ENCODE measurements at regions not wholly inside any gene's neighbourhood (a gene's known extent, or its start where the extent isn't known, plus 50 kb on each side); places are given as distances from the start of the nearest gene placed in this dataset.
A peak's percentile ranks its signal among the peaks of the same experiment; 100 is the strongest.
"Not testable (repeated sequence)": the region's sequence is repeated elsewhere in the genome, so short reads cannot be mapped to it uniquely, and the experiment has no call there.

GRCh38 chr2:194822657-194823056 lies 834.4 kb upstream of the SLC39A10 start:
- no peak for DNase-seq (ENCODE audit: low spot score)
- no peak for TF ChIP-seq CTCF (IDR thresholded peaks at IDR 0.05; ENCODE audit: extremely low read depth, insufficient read depth, missing control alignments)
- in situ Hi-C loops (cut with MboI; ENCODE audit: low pct_unique_long_range_greater_than_20kb, low sequenced_read_pairs, unreplicated experiment), result no loop called here

GRCh38 chr2:194822097-194822496 lies 834.9 kb upstream of the SLC39A10 start:
- no peak for DNase-seq (ENCODE audit: low spot score)
- in situ Hi-C loops (cut with MboI; ENCODE audit: low pct_unique_long_range_greater_than_20kb, low sequenced_read_pairs, unreplicated experiment), result no loop called here
- TF ChIP-seq CTCF (IDR thresholded peaks at IDR 0.05; ENCODE audit: extremely low read depth, insufficient read depth, missing control alignments), result no peak

GRCh38 chr2:194819367-194819766 lies 837.7 kb upstream of the SLC39A10 start:
- in situ Hi-C loops (cut with MboI; ENCODE audit: low pct_unique_long_range_greater_than_20kb, low sequenced_read_pairs, unreplicated experiment), result no loop called here
- DNase-seq (ENCODE audit: low spot score), result no peak
- TF ChIP-seq CTCF (IDR thresholded peaks at IDR 0.05; ENCODE audit: extremely low read depth, insufficient read depth, missing control alignments), result peak; percentile 9

GRCh38 chr2:194815475-194815874 lies 841.6 kb upstream of the SLC39A10 start:
- DNase-seq (ENCODE audit: low spot score), result no peak
- in situ Hi-C loops (cut with MboI; ENCODE audit: low pct_unique_long_range_greater_than_20kb, low sequenced_read_pairs, unreplicated experiment), result no loop called here
- TF ChIP-seq CTCF (IDR thresholded peaks at IDR 0.05; ENCODE audit: extremely low read depth, insufficient read depth, missing control alignments), result no peak

GRCh38 chr2:194802589-194802988 lies 854.4 kb upstream of the SLC39A10 start:
- in situ Hi-C loops (cut with MboI; ENCODE audit: low pct_unique_long_range_greater_than_20kb, low sequenced_read_pairs, unreplicated experiment), result no loop called here
- no peak for TF ChIP-seq CTCF (IDR thresholded peaks at IDR 0.05; ENCODE audit: extremely low read depth, insufficient read depth, missing control alignments)
- DNase-seq (ENCODE audit: low spot score), result no peak

GRCh38 chr2:194787071-194787470 lies 870.0 kb upstream of the SLC39A10 start:
- in situ Hi-C loops (cut with MboI; ENCODE audit: low pct_unique_long_range_greater_than_20kb, low sequenced_read_pairs, unreplicated experiment); DNase-seq (ENCODE audit: low spot score): not testable (repeated sequence)

- in situ Hi-C loops (cut with MboI; ENCODE audit: low pct_unique_long_range_greater_than_20kb, low sequenced_read_pairs, unreplicated experiment); DNase-seq (ENCODE audit: low spot score): not testable (repeated sequence)
These were observed 885.6 kb upstream of the SLC39A10 start for GRCh38 chr2:194771394-194771793.

GRCh38 chr2:194769030-194769429 lies 888.0 kb upstream of the SLC39A10 start:
- DNase-seq (ENCODE audit: low spot score), result no peak
- TF ChIP-seq CTCF (IDR thresholded peaks at IDR 0.05; ENCODE audit: extremely low read depth, insufficient read depth, missing control alignments), result no peak
- in situ Hi-C loops (cut with MboI; ENCODE audit: low pct_unique_long_range_greater_than_20kb, low sequenced_read_pairs, unreplicated experiment), result no loop called here
